ENCODE measurements at regions not wholly inside any gene's neighbourhood (a gene's known extent, or its start where the extent isn't known, plus 50 kb on each side); places are given as distances from the start of the nearest gene placed in this dataset.

GRCh38 chr16:47925811-47926460, 229.9 kb downstream of the ABCC12 start:
- H4K20me1 ChIP-seq (replicated peaks; ENCODE audit: control insufficient read depth, insufficient read depth, low read length), result no peaks in the 10 kb centered on the region
- H3K4me3 ChIP-seq, result no peak overlapping the region
- no peak for ATAC-seq
- no TSS peak for BruUV-seq (replicated peaks)
- no peak overlapping the region for H3K27ac ChIP-seq (ENCODE audit: extremely low read depth, low read depth, low read length)
- H3K9ac ChIP-seq (ENCODE audit: insufficient read depth in 1 of 2, low read depth in 2 of 2, low read length in 2 of 2), result no peak overlapping the region
- no peak for DNase-seq (ENCODE audit: extremely low read depth in 1 of 4, low spot score in 3 of 4)
- no peaks in the 10 kb centered on the region for H3K9me3 ChIP-seq (replicated peaks; ENCODE audit: control insufficient read depth, insufficient read depth, low read depth, low read length)
- H3K4me1 ChIP-seq (replicated peaks in 1 of 2; ENCODE audit: control insufficient read depth in 2 of 2, insufficient read depth in 2 of 2, low read length in 2 of 2), result no peaks in the 10 kb centered on the region
- 0% methylated on average over 6 of the region's 8 CpGs for WGBS (ENCODE audit: insufficient coverage, low coverage, missing lambda C conversion rate)
- POLR2A ChIA-PET, result no interaction called here
- in situ Hi-C loops (cut with MboI) (no loop called here), intact Hi-C loops (cut with micrococcal nuclease) (no loop called here)
- H3K79me2 ChIP-seq (ENCODE audit: control insufficient read depth, insufficient read depth, low read length), result no peaks in the 10 kb centered on the region
- no peak overlapping the region for H3K4me2 ChIP-seq (ENCODE audit: insufficient read depth, low read length)
- no peak for FAIRE-seq
- no peak overlapping the region for H2AFZ ChIP-seq (ENCODE audit: low read depth, low read length)
- no peak for TF ChIP-seq ZNF146 (CRISPR knock-in tag; IDR thresholded peaks at IDR 0.05; ENCODE audit: unreplicated experiment)
- no peak for TF ChIP-seq HNRNPLL (IDR thresholded peaks at IDR 0.05; ENCODE audit: low read depth, low read length, poor library complexity, severe bottlenecking)
- no peak for TF ChIP-seq CEBPZ (IDR thresholded peaks at IDR 0.05; ENCODE audit: borderline replicate concordance, low read depth, low read length)
- no peak for TF ChIP-seq THAP12 (CRISPR knock-in tag; IDR thresholded peaks at IDR 0.05)
- TF ChIP-seq CCAR2 (IDR thresholded peaks at IDR 0.05; ENCODE audit: low read depth, low read length), result no peak
- H3K27me3 ChIP-seq (ENCODE audit: control insufficient read depth in 2 of 2, insufficient read depth in 2 of 2, low read length in 2 of 2), result no peaks in the 10 kb centered on the region; a peak in 1 of 5 replicates
- no peaks in the 10 kb centered on the region for H3K36me3 ChIP-seq (ENCODE audit: control insufficient read depth, insufficient read depth, low read length)
- CTCF ChIA-PET (ENCODE audit: low intra/inter-chr PET ratio), result no interaction called here
- H3K9me1 ChIP-seq (ENCODE audit: control insufficient read depth, insufficient read depth, low read length), result no peaks in the 10 kb centered on the region
